HG03060 (cell line): ENCODE measurements at regions not wholly inside any gene's neighbourhood (a gene's known extent, or its start where the extent isn't known, plus 50 kb on each side); places are given as distances from the start of the nearest gene placed in this dataset.

ENCODE experiments used
- ATAC-seq: cut with Tn5 transposase; IDR thresholded peaks from one replicate; pipeline ENCODE4 v1.9.1; 2021; ENCODE audit warnings: low read depth, moderate number of reproducible peaks; ENCODE audit not compliant: unreplicated experiment

DNA sequence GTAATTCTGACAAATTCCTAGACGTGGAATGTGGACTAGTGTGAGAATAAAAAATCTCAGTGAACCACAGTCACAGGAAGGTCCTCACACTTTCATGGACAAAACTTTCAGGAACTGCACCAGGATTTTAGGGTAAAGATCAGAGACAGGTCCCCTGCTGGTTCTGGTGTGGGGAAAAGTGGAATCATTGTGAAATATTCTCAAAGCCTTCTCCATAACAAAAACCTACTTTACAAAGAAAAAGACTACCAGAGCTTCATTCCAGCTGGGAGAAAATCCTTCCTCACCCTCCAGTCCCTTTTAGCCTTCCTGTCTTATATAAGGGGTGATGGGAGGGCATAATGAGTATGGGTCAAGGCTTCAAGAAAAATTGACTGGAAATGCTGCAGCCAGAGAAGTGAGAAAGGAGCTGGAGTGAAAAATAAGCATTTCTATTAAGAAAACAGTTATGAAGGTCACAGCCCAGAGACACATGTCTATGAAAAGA is 325.8 kb downstream of the ARAP2 start:
- ATAC-seq = no peak

DNA sequence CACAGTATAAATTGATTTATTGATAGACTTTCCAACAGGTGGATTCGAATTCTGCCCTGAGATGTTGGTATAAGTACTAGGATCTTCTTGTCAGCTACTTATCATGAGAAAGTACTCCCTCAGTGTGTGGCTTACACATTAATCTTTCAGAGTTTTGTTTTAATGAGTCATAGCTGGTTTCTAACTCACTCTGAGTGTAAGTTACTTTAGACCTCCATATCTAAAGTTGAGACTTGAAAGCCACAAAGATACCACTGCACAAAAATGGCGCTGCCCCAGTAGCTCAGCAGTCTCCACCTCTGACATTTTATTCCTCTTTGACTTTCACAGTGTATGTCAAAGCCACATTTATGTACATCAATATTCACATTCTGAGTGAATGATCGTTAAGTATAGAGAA is 318.5 kb downstream of the ARAP2 start:
- ATAC-seq = peak; percentile 68

- ATAC-seq = no peak
These were observed 317.5 kb downstream of the ARAP2 start for GRCh38 chr4:35926788-35927187.

- no peak for ATAC-seq
These were observed 310.4 kb downstream of the ARAP2 start for GRCh38 chr4:35933901-35934300.

DNA sequence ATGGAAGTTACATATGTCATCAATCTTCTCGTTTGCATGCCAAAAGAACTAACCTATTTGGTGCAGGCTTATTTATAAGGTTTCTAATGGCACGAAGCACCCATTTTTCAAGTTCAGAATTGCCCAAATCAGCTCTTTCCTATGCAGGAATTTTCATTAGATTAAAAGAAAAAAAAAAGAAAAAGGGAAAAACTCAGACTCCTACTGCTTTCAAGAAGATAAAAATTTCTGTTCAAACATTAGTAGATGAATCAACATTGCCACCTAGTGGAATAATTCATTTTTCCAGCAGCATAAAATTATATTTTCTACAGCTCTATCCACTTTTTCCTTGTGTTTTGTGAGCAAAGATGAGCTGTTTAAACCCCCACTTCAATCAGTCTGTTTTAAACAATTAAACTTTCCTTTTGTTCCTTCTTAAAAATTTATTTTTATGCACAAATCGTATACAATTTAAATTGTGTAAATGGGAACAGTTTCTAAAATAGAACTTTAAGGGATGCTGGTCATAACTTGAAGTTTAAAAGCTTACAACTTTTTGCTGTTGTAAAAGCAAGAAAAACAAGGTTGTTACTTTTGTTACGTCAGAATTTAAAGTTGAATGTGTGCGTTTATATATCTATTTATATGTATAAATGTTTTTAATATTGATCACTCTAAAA is 309.9 kb downstream of the ARAP2 start:
- ATAC-seq = no peak

DNA sequence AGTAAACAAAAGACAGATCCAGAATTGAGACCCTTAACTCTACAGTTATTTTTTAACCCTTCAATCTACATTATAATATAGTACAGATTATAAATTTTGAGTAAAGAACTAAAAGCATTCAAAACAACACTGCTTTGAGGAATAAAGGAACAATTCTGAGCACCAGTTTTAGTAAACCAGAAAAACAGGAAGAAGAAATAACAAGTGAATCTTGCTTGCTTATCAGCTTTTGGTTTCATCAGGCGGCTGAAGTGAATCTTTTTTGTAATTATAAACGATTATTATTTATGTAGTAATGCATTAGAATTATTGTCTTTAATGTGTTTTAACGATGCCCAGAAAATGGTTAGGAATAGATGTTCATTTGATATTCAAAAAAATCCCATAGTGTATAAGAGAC is 305.4 kb downstream of the ARAP2 start:
- no peak for ATAC-seq

DNA sequence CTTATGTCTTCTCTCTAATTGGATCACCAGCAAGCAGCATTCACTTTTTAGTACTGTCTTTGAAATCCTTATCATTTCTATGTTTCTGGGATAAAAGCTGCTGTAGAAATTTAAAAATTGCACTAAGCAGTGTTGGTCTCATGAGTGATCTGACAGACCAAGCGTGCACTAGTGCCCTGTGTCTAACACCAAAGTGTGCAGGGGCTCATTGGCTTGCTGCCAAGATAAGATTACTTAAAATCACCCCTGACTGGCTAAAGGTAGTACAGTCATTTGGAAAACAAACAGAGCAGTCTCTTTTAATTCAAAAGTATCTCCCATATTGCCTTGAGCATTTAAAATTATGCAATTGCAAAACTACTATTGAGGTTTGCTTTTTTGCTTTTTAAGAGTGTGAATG is 304.6 kb downstream of the ARAP2 start:
- ATAC-seq = no peak

GRCh38 chr4:35942092-35942491 is 302.2 kb downstream of the ARAP2 start:
- ATAC-seq = no peak

DNA sequence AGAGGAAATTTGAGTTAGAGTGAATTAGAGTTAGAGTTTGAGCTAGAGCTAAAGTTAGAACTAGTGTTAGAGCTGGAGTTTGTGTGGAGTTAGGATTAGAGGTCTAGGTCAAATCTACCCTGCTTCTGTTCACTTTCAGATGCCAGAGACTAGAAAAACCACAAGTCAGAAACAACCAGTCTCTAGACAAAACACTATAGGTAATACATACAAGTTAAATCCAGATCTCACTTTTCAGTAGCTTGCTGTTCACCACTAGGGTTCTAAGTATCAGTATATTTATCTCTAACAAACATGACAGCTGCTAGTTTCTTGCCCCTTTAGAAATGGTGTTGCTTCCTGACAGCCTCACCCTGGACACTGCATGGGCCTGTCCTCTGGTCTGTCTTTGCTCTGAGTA is 300.7 kb downstream of the ARAP2 start:
- no peak for ATAC-seq

DNA sequence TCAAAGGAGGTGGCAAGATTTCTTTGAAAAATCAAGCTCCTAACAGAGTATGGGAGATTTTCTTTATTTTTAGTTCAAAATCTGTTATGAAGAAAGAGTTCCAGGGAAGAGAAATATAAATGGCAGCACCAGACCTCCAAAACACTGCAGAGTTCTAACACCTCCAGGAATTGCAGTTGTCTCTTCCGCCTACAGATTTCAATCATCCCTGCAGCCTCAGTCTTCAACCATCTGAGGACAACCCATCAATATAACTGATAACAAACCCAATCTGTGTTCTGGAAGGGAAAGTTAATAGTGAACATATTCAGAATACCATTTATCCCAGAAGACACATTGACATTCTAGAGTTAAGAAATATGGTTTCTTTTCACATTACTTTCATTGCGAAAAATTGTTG is 296.1 kb downstream of the ARAP2 start:
- no peak for ATAC-seq

- ATAC-seq = no peak
These were observed 293.9 kb downstream of the ARAP2 start for GRCh38 chr4:35950442-35950841.

- ATAC-seq = no peak
These were observed 291.6 kb downstream of the ARAP2 start for GRCh38 chr4:35952751-35953150.

GRCh38 chr4:35963383-35963782 is 280.9 kb downstream of the ARAP2 start:
- no peak for ATAC-seq

DNA sequence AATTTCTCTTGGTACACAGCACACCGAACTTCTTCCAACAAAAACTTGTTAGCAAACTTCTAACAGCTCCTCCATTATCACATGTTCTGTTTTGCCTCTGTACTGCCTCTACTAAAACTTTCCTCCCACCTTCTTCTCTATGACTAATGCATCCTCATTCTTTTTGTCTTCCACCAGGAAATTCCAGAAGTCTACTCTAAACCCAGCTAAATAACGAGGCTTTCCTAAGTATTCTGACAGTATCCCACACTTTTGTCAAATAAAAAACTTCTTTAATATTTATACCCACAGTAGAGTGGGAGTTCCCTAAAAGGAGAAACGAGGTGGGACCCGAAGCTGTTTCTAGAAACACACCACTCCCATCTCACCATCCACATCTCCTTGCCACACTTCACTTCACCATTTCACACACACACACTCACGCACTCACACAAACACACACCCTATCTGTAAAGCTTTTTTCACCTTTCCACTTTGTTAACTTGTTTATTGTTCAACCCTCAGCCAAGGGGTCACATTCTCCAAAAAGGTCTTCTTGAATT is 280.3 kb downstream of the ARAP2 start:
- no peak for ATAC-seq

- no peak for ATAC-seq
These were observed 279.0 kb downstream of the ARAP2 start for GRCh38 chr4:35965300-35965699.

- ATAC-seq = no peak
These were observed 277.7 kb downstream of the ARAP2 start for GRCh38 chr4:35966566-35966965.

DNA sequence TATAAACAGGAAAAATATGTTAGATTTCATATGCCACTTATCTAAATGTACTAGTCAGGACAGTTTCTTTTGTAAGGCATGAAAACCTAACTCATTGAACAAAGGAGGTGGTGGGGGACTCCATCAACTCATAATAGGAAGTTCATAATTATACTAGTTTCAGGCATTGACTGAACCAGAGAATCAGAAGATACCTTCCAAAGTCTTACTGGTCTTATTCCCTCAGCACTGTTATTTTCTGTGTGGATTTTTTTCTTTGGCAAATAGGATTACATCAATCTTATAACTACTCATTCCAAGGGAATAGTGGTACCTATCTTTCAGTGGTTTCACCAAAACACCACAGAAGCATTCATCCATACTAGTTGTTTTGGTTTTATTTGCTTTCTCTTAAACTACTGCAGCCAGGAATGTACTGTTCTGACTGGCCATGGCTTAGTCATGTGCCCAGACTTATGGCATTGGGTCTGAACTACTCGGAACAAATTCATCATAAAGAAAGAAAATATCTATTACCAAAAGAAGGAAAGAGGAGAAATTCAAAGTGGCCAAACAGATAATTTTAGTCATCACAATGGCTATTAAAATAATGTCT is 273.9 kb downstream of the ARAP2 start:
- no peak for ATAC-seq

GRCh38 chr4:35972814-35973213 is 271.5 kb downstream of the ARAP2 start:
- ATAC-seq = no peak

- ATAC-seq = peak; percentile 49
These were observed 268.5 kb downstream of the ARAP2 start for GRCh38 chr4:35975617-35976355.

DNA sequence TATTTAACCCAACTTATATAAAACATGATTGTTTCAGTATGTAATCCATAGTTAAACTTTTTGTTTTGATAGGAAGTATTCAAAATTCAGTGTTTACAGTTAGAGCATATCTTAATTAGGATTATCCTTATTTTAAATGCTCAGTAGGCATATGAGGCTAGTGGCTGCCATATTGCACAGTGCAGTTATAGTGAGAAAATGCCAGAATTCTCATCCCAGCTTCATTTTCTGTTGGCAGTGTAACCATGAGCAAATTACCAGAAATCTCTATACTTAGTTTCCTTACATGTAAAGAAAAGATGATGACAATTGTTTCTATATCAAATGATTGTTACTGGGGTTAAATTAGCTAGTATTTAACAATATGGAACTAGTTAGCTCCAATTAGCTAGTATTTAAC is 265.8 kb downstream of the ARAP2 start:
- no peak for ATAC-seq

DNA sequence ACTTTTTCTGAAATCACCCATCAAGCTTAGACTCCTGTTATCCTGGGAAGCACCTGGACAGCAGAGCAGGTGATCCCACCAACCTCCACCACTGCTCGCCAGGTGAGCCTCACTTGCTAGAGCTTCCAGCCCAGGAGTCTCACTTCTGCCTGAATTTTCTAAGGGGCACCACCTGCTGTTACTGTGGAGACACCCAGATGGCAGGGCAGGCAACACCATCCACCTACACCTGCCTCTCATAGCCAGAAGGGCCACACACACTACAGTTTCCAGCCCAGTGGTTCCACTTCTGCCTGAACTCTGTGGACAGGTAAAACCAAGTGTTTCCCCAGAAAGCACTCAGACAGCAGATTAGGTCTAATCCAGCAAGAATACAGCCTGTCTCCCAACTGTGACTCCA is 262.0 kb downstream of the ARAP2 start:
- no peak for ATAC-seq

DNA sequence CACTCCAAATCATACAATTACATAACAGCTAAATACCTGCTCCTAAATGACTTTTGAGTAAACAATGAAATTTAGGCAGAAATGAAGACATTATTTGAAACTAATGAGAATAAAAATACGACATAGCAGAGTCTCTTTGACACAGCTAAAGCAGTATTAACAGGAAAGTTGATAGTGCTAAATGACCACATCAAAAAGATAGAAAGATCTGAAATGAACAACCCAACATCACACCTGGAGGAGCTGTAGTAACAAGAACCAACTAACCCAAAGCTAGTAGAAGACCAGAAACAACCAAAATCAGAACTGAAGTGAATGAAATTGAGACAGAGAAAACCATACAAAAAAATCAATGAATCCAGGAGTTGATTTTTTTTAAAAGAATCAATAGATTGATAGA is 257.8 kb downstream of the ARAP2 start:
- no peak for ATAC-seq
